HG03108 (cell line): ENCODE measurements at regions not wholly inside any gene's neighbourhood (a gene's known extent, or its start where the extent isn't known, plus 50 kb on each side); places are given as distances from the start of the nearest gene placed in this dataset.
"Not testable (repeated sequence)": the region's sequence is repeated elsewhere in the genome, so short reads cannot be mapped to it uniquely, and the experiment has no call there.

Source experiments
- ATAC-seq: cut with Tn5 transposase; IDR thresholded peaks from one replicate; pipeline ENCODE4 v1.9.1; 2021; ENCODE audit warnings: moderate library complexity; ENCODE audit not compliant: unreplicated experiment

- no peak for ATAC-seq
Observed at GRCh38 chrX:121635141-121635540, 587.7 kb downstream of the GLUD2 start.

GRCh38 chrX:121639781-121640180 is 592.4 kb downstream of the GLUD2 start:
- no peak for ATAC-seq

- ATAC-seq, result no peak
Observed at GRCh38 chrX:121641560-121641959, 594.1 kb downstream of the GLUD2 start.

GRCh38 chrX:121642415-121642814 is 595.0 kb downstream of the GLUD2 start:
- no peak for ATAC-seq

GRCh38 chrX:121649417-121649816 is 602.0 kb downstream of the GLUD2 start:
- ATAC-seq, result no peak

GRCh38 chrX:121655276-121655675 is 607.9 kb downstream of the GLUD2 start:
- ATAC-seq, result no peak

- ATAC-seq, result no peak
Observed at GRCh38 chrX:121666171-121666570, 618.8 kb downstream of the GLUD2 start.

DNA sequence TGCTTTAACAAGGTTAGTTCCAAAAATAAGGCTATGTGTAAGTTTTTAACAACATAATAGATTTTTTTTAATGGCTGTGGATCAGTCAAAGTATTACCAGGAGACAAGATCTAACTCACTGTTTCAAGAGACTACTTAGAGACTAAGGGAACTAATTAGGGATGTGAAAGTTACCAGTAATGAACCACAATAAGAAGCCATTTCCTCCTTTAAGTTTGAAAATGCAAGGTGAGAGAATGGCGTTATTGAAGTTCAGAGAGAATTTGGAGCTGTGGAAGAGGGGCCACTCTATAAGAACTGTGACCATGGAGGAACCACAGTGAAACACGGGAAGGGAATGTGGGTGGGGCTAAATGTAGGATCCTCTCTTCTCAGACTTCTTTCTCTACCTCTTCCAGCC is 624.2 kb downstream of the GLUD2 start:
- no peak for ATAC-seq

GRCh38 chrX:121709236-121709635 is 661.8 kb downstream of the GLUD2 start:
- not testable (repeated sequence) for ATAC-seq

DNA sequence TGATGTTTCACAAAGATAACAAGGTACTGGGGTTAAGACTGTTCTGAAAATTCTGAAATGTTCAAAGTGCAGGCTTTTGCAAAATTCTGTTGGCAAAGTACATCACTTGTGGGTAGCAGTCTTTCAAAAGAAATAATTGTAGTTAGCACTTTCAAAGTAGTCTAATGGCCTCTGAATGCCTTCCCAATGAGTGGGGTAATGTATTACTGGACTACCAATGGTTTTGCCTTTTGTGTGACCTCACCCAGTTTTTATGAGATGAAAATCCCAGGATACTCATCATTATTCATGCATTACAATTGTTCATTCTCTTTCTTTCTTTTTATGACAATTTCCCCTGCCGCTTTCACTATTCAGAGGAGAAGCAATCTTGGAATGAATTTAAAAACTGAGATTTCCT is 686.1 kb downstream of the GLUD2 start:
- ATAC-seq, result no peak

GRCh38 chrX:121746105-121746504 is 698.7 kb downstream of the GLUD2 start:
- ATAC-seq, result no peak

GRCh38 chrX:121753602-121754001 is 706.2 kb downstream of the GLUD2 start:
- not testable (repeated sequence) for ATAC-seq

DNA sequence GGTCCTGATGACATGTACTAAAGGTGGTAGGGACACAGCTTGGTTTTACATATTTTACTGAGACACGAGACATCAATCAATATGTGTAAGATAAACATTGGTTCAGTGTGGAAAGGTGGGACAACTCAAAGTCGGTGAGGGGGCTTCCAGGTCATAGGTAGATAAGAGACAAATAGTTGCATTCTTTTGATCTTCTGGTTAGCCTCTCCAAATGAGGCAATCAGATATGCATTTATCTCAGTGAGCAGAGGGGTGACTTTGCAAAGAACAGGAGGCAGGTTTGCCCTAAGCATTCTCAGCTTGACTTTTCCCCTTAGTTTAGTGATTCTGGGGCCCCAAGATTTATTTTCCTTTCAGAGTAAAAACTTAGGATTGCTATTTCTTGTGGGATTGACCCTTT is 706.9 kb downstream of the GLUD2 start:
- no peak for ATAC-seq

GRCh38 chrX:121755541-121755940 is 708.1 kb downstream of the GLUD2 start:
- no peak for ATAC-seq

DNA sequence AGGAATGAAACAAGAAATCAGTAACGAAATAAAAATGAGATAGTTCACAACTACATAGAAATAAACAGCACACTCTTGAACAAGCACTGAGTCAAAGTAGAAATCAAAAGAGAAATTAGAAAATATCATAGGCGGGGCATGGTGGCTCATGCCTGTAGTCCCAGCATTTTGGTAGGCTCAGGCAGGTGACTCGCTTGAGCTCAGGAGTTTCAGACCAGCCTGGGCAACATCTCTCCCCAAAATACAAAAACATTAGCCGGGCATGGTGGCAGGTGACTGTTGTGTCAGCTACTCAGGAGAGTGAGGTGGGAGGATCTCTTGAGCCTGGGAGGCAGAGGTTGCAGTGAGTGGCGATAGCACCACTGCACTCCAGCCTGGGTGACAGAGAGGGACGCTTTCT is 714.4 kb downstream of the GLUD2 start:
- no peak for ATAC-seq

GRCh38 chrX:121763671-121764070 is 716.3 kb downstream of the GLUD2 start:
- no peak for ATAC-seq

GRCh38 chrX:121768210-121768609 is 720.8 kb downstream of the GLUD2 start:
- ATAC-seq, result not testable (repeated sequence)

DNA sequence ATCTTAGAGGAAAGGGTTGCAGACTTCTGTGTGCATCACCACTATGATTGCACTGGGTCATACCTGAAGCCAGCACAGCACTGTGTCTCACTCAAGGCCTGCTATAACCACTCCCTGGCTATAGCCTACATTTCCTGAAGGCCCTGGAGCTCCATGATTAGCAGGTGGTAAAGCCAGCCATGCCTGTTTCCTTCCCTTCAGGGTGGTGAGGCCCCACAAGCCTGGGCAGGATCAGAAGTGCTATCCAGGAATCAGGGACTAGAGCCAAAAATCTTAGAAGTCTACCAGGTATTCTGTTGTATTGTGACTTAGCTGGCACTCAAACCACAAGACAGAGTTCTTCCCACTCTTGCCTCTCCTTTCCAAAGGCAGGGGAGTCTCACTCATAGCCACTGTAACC is 734.6 kb downstream of the GLUD2 start:
- no peak for ATAC-seq

DNA sequence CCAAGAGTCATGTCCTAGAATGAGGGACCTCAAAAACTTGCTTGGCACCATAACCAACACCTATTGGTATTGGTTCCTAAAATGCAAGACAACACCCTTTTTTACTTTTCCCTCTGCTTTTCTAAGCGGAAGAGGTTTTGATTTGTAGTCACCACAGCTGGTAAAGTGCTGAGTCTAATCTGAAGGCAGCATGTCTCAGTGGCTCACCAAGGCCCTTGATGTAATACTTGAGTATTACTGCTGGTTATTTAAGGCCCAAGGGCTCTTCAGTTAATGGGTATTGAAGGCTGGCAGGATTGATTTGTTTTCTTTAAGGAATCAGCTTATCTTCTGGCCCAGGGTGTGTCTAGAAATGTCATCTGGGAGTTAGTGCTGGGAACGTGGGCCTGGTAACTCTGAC is 735.1 kb downstream of the GLUD2 start:
- ATAC-seq, result no peak

DNA sequence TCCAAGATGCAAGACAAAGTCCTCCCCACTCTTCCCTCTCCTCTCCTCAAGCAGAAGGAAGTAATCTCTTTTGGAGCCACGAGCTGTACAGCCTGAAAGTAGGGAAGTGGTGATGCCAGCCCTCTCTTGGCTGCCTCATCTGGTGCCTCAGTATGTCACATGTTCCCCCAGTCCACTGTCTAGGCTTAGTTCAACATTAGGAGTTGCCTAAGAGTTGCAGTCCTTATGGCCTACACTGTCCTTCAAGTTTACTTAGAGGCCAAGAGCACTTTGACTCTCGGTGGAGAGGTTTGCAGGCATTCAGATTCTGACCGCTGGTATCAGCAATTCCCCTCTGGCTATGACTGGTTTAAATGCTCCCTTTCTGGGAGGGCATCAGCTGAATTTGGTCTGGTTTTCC is 735.6 kb downstream of the GLUD2 start:
- no peak for ATAC-seq

GRCh38 chrX:121802881-121803412 is 755.5 kb downstream of the GLUD2 start:
- no peak for ATAC-seq

GRCh38 chrX:121823406-121823805 is 776.0 kb downstream of the GLUD2 start:
- no peak for ATAC-seq

- ATAC-seq, result no peak
Observed at GRCh38 chrX:121831601-121832000, 784.2 kb downstream of the GLUD2 start.

DNA sequence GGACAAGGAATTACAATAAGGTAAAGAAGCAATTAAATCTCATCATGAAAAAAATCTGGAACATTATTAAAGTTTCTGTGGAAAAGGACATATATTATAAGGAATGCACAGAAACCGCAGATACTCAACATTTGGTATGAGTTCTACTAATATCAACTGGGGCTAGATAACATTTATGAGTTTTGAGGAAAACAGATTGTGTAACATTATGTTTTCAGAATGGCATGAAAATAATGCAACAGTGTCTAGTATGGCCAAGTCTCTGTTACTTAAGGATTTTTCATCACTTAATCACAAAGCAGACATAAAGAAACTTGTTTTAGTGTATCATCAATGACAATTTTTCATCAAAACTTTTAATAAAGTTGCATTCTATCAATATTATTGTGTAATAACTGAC is 785.0 kb downstream of the GLUD2 start:
- ATAC-seq, result no peak
